Osteocyte (in vitro differentiated cells): ENCODE measurements at regions not wholly inside any gene's neighbourhood (a gene's known extent, or its start where the extent isn't known, plus 50 kb on each side); places are given as distances from the start of the nearest gene placed in this dataset.

Experiments used
- DNase-seq: peaks from one replicate; pipeline ENCODE4 v3.0.0; 2021; ENCODE audit warnings: mixed read lengths; ENCODE audit not compliant: unreplicated experiment; ENCODE audit errors: extremely low spot score
- H3K27ac Mint-ChIP-seq: one replicate; pipeline ENCODE4 v1.8.0; 2021; ENCODE audit warnings: mild to moderate bottlenecking, mixed read lengths; ENCODE audit not compliant: unreplicated experiment
- H3K27me3 Mint-ChIP-seq: one replicate; pipeline ENCODE4 v1.8.0; 2021; ENCODE audit warnings: mixed read lengths; ENCODE audit not compliant: unreplicated experiment
- H3K36me3 Mint-ChIP-seq: one replicate; pipeline ENCODE4 v1.8.0; 2021; ENCODE audit warnings: mixed read lengths; ENCODE audit not compliant: unreplicated experiment
- H3K4me1 Mint-ChIP-seq: one replicate; pipeline ENCODE4 v1.8.0; 2021; ENCODE audit warnings: mixed read lengths; ENCODE audit not compliant: unreplicated experiment
- H3K4me3 Mint-ChIP-seq: one replicate; pipeline ENCODE4 v1.8.0; 2021; ENCODE audit warnings: mild to moderate bottlenecking, moderate library complexity, mixed read lengths; ENCODE audit not compliant: unreplicated experiment
- H3K9me3 Mint-ChIP-seq: one replicate; pipeline ENCODE4 v1.8.0; 2021; ENCODE audit warnings: mixed read lengths; ENCODE audit not compliant: unreplicated experiment
- TF ChIP-seq, protein P1 (sequence below): fragments of 200-600 bp; sonication (generic); IDR thresholded peaks from 2 replicates; pipeline ENCODE4 v1.5.0; 2021; ENCODE audit warnings: antibody characterized with exemption, mild to moderate bottlenecking, moderate library complexity

GRCh38 chr10:9016930-9017329 is 962.4 kb downstream of the GATA3 start:
- Mint-ChIP-seq H3K4me1 (no peaks in the 10 kb centered on the region), H3K36me3 (no peaks in the 10 kb centered on the region), H3K4me3 (no peak overlapping the region), H3K27me3 (no peaks in the 10 kb centered on the region), H3K9me3 (no peaks in the 10 kb centered on the region), H3K27ac (no peak overlapping the region)
- DNase-seq, result no peak
- TF ChIP-seq, protein P1, sequence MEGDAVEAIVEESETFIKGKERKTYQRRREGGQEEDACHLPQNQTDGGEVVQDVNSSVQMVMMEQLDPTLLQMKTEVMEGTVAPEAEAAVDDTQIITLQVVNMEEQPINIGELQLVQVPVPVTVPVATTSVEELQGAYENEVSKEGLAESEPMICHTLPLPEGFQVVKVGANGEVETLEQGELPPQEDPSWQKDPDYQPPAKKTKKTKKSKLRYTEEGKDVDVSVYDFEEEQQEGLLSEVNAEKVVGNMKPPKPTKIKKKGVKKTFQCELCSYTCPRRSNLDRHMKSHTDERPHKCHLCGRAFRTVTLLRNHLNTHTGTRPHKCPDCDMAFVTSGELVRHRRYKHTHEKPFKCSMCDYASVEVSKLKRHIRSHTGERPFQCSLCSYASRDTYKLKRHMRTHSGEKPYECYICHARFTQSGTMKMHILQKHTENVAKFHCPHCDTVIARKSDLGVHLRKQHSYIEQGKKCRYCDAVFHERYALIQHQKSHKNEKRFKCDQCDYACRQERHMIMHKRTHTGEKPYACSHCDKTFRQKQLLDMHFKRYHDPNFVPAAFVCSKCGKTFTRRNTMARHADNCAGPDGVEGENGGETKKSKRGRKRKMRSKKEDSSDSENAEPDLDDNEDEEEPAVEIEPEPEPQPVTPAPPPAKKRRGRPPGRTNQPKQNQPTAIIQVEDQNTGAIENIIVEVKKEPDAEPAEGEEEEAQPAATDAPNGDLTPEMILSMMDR, result no peak

GRCh38 chr10:9018195-9019173 is 964.0 kb downstream of the GATA3 start:
- H3K4me1 Mint-ChIP-seq, result no peaks in the 10 kb centered on the region

DNA sequence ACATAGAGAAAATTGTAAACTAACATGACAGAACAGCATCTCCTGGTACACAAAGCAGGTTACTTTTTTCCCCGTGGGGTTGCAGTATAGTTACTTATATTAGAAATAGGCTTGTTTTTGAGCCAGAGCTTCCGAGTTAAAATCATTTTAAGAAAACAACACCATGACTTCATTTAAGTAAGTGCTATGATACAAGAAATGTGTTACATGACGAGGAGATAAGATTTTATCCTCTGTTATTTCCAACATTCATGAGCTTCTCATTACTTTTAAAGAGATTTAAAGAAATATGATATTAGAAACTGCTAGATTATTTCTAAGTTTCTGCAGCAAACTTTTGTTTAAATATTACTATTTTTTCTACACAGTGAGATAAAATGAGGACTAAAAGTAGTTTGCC is 968.7 kb downstream of the GATA3 start:
- Mint-ChIP-seq H3K9me3 (no peaks in the 10 kb centered on the region), H3K27ac (no peak overlapping the region), H3K36me3 (no peaks in the 10 kb centered on the region), H3K27me3 (no peaks in the 10 kb centered on the region), H3K4me1 (no peaks in the 10 kb centered on the region), H3K4me3 (no peak overlapping the region)
- TF ChIP-seq, protein P1, result no peak
- no peak for DNase-seq

More at GRCh38 chr10:9018195-9019173, 964.0 kb downstream of the GATA3 start:
- DNase-seq, result no peak
- Mint-ChIP-seq H3K4me3 (no peak overlapping the region), H3K27me3 (no peaks in the 10 kb centered on the region), H3K9me3 (no peaks in the 10 kb centered on the region), H3K27ac (no peak overlapping the region), H3K36me3 (no peaks in the 10 kb centered on the region)
- TF ChIP-seq, protein P1, result no peak

GRCh38 chr10:9024210-9024609 is 969.7 kb downstream of the GATA3 start:
- TF ChIP-seq, protein P1, result no peak
- no peaks in the 10 kb centered on the region for H3K36me3 Mint-ChIP-seq
- H3K27me3 Mint-ChIP-seq, result no peaks in the 10 kb centered on the region
- no peak overlapping the region for H3K4me3 Mint-ChIP-seq
- H3K9me3 Mint-ChIP-seq, result no peaks in the 10 kb centered on the region
- no peak overlapping the region for H3K27ac Mint-ChIP-seq
- DNase-seq, result no peak
- no peaks in the 10 kb centered on the region for H3K4me1 Mint-ChIP-seq

DNA sequence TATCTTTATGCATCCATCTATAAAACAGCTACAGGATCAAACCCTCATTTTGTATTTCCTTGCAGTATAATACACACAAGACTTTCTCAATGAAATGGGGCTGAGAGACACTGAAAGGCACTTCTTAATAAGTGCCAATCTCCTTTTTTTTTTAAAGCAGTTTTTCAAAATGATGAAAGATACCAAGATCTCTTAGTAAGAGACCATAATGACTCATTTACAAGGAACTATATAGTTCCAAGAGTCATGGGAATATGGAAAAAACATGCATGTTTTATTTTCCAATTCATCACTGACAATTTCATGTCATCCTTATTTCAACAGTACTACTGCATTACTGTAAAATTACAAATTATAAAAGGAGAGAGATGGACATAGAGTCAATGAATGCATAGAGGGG is 973.7 kb downstream of the GATA3 start:
- Mint-ChIP-seq H3K4me1 (no peaks in the 10 kb centered on the region), H3K36me3 (no peaks in the 10 kb centered on the region), H3K4me3 (no peak overlapping the region), H3K27ac (no peak overlapping the region), H3K27me3 (no peaks in the 10 kb centered on the region), H3K9me3 (no peaks in the 10 kb centered on the region)
- TF ChIP-seq, protein P1, result no peak
- no peak for DNase-seq
